ENCODE measurements at regions not wholly inside any gene's neighbourhood (a gene's known extent, or its start where the extent isn't known, plus 50 kb on each side); places are given as distances from the start of the nearest gene placed in this dataset.
"Not testable (repeated sequence)": the region's sequence is repeated elsewhere in the genome, so short reads cannot be mapped to it uniquely, and the experiment has no call there.

DNA sequence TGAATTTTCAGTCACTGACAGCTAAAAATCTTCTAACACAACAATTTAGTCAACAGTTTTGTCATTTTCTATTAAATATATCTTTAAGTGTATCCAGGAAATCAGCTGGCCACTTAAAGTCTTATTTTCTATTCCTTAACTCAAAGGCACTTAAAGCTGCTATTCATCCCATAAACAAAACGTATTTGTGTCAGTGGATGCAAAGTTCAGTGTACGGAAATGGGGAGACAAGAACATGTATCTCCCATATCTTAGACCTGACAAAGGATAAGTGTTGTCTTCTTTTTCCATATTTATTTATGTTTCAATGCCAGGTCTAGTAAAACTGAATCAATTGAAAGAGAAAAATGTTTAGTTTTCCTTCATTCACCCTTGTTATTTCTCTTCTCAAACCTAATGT, 409.8 kb upstream of the KLHL1 start:
- DNase-seq: no peak

DNA sequence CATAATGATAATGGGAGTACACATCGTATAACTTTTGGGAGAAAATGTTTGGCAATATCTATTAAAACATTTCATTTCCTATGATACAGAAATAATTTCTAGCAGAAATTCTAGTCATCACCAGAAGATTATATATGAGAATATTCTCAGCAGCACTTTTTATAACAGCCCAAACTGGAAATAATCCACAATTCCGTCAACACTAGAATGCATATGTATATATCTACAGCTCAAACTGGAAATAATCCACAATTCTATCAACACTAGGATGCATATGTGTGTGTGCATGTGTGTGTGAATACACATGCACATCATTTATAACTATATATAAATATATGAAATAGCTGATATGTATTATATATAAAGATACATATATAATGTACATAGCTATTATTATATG, 408.0 kb upstream of the KLHL1 start:
- no peak for DNase-seq

DNA sequence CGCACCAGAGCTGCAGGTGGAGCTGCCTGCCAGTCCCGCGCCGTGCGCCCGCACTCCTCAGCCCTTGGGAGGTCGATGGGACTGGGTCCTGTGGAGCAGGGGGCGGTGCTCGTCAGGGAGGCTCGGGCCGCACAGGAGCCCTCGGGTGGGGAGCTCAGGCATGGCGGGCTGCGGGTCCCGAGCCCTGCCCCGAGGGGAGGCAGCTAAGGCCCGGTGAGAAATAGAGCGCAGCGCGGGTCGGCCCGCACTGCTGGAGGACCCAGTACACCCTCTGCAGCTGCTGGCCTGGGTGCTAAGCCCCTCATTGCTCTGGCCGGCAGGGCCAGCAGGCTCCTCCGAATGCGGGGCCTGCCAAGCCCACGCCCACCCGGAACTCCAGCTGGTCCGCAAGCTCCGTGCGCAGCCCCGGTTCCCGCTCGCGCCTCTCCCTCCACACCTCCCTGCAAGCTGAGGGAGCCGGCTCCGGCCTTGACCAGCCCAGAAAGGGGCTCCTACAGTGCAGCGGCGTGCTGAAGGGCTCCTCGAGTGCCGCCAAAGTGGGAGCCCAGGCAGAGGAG, 403.7 kb upstream of the KLHL1 start:
- not testable (repeated sequence) for DNase-seq

DNA sequence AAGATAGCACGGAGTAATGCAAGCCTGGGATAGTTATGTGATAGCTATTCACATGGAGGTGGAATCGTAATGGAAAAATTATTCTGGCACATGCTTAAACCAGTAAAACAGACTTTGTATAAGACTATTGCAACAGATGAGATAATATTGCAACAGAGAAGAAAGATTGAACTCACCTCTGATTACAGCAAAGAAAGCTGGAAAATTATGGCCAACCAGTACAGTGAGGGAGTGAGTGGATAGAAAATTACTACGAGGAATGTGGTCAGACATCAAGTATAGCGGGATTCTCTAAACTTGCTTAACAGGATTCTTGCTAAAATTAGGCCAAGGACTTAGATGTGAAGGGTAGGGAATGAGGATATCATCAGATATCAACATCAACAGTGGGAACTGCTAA, 397.6 kb upstream of the KLHL1 start:
- no peak for DNase-seq

DNA sequence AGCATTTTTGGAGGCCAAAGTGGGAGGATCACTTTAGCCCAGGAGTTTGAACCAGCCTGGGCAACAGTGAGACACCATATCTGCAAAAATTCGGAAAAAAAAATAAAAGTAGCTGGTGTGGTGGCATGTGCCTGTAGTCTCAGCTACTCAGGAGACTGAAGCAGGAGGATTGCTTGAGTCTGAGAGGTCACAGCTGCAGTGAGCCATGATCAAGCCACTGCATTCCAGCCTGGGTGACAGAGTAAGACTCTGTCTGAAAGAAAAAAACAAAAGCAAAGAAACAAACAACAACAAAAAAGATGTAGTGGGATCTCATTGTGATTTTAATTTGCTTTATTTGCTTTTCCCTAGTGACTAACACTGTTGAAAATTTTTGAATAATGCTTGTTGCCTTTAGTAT, 394.7 kb upstream of the KLHL1 start:
- no peak for DNase-seq

DNA sequence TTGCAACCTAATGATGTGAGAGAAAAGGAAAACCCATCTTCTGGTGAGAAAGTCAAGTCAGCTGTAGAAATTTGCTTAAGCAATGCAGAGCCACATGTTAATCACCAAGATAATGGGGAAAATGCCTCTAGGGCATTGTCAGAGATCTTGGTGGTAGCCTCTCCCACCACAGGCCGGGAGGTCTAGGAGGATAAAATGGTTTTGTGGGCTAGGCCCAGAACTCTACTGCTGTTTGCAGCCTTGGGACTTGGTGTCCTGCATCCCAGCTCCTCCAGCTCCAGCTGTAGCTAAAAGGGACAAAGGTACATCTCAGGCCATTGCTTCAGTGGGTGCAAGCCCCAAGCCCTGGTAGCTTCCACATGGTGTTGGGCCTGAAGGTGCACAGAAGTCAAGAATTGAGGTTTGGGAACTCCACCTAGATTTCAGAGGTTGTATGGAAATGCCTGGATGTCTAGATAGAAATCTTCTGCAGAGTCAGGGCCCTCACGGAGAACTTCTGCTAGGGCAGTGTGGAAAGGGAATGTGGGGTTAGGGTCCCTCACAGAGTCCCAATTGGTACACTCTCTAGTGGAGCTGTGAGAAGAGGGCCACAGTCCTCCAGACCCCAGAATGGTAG, 382.2 kb upstream of the KLHL1 start:
- no peak for DNase-seq

DNA sequence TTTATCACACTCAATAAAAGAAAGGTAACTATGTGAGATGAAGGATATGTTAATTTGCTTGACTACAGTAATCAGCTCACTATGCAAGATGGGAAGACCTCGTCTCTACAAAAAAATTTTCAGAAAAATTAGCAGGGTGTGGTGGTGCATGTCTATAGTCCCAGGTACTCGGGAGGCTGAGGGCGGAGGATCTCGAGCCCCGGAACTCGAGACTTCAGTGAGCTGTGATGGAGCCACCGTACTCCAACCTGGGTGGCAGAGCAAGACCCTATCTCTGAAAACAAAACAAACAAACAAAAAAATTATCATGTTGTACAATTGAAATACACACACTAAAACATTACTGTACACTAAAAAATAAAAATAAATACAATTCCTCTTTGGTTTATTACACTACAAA, 376.7 kb upstream of the KLHL1 start:
- no peak for DNase-seq

DNA sequence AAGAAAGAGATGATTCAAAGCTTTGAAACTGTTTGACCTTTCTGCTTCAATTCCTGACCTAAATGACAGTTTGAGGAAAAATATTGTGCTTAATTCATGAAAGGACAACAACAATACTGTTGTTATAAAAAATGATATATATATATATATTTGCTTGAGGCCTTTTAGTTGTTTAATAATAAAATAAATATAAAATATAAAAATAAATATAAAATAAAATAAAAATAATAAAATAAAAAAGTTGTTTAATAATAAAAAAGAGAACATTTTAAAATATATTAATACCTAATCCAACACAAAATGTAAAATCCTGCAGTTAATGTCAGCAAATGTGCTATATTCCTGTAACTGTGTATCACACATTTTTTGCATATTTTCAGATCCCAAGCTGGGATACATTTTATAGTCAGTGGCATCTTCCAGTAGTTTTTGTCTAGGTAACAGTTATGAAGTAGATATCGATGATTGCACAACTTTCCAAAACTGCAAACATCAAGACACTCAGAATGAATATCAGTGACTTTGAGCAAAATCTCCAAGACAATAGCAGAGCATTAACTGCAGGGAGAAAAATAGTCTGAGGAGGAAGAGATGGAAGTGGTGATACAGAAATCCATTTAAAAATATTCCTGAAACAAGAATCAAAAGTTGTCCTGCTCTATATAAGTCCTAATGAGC, 375.5 kb upstream of the KLHL1 start:
- DNase-seq: no peak

DNA sequence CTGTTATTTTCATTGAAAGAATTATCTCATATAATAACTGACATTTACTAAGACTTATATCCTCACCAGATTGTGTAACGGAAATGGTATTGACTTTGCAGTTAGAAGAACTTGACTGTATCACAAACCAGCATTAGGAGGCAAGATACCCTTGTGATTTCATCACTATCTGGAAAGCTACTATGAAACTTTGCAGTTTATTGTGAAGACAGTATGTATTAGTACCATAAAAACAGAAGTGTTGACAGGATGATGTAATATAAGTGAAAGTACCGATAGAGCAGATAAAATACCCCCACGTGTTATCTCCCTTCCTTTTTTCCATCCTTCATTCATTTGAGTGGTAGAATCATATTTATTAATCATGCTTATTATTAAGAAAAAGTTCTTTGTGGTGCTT, 365.7 kb upstream of the KLHL1 start:
- no peak for DNase-seq

DNA sequence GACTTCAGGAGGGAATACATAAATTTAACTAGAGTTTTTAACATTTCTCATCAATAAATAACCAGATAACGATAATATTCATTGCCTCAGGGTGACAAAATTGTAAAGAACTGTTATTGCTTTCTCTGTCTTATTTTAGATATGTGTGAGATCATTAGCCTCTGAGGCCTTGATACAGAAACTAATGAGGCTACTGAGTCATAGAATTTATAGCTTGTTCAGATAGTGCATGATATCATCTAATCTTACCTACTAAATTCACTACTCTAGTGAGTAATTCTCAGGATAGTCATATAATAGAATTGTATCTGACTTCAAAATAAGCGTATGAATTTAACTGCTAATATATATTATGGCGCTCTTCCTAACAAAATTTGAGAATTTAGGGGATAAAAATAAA, 360.8 kb upstream of the KLHL1 start:
- DNase-seq: no peak

DNA sequence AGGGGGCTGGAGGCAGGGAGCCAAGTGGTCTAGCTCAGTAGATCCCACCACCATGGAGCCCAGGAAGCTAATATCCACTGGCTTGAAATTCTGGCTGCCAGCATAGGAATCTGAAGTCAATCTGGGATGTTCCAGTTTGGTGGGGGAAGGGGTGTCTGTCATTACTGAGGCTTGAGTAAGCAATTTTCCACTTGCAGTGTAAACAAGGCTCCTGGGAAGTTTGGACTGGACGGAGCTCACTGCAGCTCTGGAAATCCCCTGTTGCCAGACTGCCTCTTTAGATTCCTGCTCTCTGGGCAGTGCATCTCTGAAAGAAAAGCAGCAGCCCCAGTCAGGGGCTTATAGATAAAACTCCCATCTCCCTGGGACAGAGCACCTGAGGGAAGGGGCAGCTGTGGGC, 349.2 kb upstream of the KLHL1 start:
- no peak for DNase-seq

DNA sequence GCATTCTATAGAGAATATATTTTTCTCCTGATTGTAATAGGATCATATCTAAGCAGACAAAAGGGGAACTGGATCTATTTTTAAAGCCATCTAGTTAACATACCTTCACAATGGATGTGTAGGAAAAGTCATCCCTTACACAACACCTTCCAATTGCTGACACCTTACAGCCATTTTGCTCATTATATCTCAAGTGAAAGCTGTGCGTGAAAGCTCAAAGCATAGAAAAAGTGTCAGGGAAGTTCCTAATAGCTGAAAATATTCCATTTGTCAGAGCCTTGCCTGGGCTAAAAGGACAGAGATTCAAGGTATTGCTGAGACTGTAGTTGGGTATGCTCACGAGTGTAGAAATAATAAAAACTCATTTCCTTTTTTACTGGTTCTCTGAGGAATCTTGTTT, 340.6 kb upstream of the KLHL1 start:
- no peak for DNase-seq

DNA sequence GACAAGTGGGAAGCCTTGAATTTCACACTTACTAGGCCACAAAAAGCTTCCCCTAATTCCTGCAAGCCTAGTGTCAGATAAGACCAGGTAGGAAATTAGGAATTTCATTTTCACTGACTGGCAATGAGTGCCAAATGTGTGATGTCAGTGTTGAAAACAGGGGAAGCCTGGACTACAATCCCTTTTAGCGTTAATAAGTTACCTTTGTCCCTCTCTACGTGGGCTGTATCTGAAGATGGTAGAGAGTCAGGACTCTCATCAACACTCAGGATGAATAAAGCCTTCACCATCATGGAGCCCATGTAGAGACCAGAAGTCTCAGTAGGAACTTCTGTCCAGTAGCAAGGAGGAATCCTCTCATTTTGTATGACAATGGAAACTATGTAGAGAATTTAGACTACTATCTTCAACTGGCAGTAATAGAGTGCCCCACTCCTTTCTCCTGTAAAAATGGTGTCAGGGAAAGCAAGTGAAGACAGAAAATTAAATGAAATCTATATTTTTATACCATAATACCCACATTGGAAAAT, 324.1 kb upstream of the KLHL1 start:
- no peak for DNase-seq

DNA sequence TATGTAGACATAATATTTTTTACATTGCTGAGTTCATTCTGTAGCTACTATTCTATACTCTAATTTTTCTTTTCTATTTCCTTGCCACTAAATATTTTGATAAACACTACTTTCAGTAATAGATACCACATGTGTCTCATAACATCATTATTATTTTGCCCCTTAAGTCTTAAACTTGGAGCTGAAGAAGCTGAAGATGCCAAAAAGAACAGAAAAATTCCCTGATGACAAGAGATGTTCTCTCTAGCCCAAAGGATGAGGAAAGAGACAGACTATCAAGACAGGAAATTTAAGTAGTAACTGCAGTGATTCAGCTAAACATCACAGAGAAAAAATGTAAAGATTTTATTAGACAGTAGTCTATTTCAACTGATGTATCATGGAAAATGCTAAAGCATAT, 322.0 kb upstream of the KLHL1 start:
- no peak for DNase-seq

DNA sequence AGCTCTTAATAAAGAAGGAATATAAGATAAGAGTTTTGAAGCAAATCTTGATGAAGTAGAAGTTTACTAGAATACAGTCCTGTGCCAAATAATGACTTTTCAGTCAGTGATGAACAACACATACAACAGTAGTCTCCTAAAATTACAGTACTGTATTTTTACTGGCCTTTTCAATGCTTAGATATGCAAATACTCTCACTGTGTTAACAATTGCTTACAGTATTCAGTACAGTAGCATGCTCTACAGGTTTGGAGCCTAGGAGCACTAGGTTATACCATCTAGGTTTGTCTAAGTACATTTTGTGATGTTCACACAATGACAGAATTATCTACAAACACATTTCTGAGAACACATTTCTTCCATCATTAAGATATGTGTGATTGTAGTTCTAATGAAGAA, 316.7 kb upstream of the KLHL1 start:
- no peak for DNase-seq

DNA sequence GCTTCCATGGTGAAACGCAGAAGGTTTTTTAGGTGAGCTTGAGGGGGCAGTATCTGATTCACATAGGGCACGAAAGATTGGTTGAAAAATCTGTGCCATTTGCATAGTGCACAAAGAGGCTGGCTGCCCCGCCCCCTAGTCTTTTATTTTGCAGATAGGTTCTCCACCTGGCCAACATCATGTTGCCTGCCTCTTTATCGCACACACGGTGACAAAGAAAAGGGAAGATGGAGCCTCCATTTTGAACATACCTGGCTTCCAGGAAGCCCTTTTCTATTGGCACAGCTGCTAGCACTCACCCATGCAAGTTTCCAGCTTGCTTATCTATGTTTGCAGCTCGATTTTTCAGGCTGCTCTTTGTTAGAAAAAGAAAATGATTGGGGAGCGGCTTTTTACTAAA, 316.2 kb upstream of the KLHL1 start:
- no peak for DNase-seq

DNA sequence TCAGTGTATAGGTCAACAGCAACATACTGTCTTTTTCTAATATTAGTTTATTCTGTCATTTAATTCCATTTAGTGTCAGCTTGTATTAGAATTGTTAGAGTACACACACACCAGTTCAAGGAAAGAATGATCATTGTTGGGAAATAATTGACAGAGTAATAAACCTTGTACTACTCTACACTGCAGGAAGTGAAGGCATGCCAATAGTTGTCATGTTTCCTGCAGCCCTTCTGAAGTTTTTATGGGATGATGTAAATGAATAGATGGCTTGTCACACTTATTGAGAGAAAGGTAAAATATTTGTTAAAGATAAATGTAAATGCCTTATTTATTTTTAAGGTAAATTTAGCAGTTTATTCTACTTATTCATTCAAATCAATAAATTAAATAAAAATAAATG, 306.9 kb upstream of the KLHL1 start:
- no peak for DNase-seq

DNA sequence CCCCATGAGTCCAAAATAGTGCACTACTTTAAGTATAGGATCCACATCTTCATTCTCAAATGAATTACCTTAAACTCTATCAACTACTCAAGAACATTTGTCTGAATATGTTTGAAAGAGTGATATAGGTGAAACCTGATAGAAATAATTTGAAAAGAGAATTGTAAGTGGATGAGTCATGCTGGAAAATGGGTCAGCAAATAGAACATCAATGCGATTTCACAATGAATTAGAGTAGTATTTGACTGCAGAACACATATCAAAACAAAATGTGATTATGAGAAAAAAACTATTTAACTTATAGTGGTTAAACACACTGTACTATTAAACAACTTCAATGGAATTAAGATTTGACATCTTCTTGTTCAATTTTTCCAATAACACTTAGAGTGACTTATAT, 300.6 kb upstream of the KLHL1 start:
- DNase-seq: no peak

DNA sequence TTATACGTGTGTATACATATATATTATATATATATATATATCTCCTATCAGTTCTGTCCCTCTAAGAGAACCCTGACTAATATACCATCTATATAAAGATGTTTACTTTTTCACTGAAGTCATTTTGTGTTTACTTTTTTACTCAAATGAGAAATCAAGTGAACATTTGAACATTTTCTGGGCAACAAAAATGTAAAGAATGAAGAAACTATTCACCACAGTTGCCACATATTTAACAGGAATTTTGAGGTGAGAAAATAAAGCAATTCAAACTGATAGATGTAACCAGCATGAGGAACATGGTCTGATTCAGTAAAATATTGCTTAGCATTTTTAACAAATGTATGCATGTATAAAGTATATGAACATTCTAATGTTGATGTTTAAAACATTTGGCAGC, 299.2 kb upstream of the KLHL1 start:
- no peak for DNase-seq

DNA sequence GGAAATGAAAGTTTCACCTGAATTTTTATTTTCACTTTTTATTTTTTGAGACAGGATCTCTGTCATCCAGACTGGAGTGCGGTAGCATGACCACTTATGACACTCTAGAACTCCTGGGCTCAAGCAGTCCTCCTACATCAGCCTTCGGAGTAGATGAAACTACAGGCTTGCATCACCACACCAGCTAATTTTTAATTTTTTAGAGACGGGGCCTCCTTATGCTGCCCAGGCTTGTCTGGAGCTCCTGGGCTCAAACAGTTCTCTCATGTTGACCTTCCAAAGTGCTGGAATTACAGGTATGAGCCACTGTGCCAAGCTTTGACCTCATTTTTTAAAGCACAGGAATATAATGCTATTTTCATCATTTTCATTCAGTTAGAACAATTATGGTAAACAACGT, 297.0 kb upstream of the KLHL1 start:
- no peak for DNase-seq

DNA sequence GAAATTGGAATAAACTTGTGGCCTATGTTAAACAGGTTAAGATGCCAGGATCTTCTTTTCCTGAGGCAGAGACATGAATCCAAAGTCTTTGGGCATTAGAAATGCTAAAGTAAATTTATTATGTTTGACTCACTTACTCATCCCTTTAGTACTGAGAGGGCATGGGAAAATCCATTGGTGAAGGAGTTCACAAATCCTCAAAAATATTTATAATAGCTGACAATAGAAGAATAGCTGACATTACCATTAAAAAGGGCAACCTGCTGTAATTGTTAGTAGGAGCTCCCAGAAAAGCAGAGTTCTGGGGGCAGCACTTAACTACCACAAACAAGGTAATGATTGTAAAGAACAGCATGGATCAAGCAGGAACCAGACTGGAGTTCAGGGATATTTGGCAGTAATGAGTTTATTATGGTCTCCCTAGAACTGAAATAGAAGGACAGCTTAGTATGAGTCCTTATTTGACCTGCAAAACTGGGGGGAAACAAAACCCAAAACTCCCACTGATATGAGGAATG, 285.8 kb upstream of the KLHL1 start:
- no peak for DNase-seq

DNA sequence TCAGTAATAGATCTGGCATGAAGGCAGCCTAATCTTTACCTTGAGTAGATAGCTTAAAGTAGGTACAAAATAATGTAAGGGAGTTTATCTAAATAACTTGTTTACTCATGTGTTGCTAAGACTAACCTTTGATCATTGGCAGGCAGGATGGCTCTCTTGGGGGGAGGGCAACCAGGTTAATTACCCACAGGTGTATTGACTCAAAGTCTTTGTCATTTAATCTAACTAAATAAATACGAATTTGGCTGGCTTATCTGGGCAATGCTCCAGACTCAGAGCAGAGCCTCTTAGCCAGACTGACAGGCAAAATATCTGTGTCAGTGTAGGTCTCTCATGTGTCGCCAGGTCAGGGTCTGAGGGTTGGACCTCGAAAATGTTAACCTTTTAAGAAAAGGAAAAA, 283.4 kb upstream of the KLHL1 start:
- no peak for DNase-seq

DNA sequence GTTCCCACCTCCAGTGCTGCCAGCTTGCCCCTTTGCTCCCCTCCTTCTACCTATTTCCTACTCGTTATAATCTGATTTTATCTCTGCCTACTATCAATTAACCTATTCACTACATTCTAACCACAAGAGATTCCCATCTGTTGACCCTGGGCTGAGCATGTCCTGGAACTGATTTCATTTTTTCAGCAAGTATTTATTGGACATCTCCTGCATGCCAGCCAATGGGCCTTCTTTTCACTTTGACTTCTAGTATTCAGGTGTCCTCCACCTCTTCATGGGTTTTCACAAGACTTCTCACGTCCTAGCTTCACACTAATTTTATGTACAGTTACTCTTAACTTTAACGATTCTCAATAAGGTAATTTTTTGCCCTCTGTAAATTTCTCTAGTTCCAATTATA, 282.7 kb upstream of the KLHL1 start:
- DNase-seq: no peak

DNA sequence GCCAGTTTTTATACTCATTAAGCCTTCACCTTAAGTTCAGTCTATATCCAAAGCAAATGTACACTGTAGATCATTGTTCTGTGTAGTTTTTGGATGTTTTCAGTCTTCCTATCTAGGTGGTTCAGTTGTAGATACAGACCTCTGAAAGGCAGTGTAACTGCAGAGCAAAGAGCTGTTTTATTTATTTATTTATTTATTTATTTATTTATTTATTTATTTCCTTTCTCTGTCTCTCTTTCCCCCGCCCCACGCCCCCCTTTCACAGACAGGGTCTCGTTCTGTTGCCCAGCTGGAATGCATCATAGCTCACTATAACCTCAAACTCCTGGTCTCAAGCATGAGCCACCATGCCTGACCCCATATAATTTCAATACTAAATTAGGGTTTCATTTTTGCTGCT, 281.8 kb upstream of the KLHL1 start:
- DNase-seq: no peak

All from right lung (tissue), 2 donors.